C4-2B (cell line): ENCODE measurements at regions not wholly inside any gene's neighbourhood (a gene's known extent, or its start where the extent isn't known, plus 50 kb on each side); places are given as distances from the start of the nearest gene placed in this dataset.

ENCODE experiments used
- H3K27ac ChIP-seq: fragments of 450-650 bp; 2 replicates; pipeline ENCODE4 v1.5.1; 2017
- CTCF ChIP-seq: fragments of 450-650 bp; conservative IDR thresholded peaks from 2 replicates; pipeline ENCODE4 v1.5.1; 2017; ENCODE audit warnings: mild to moderate bottlenecking
- ZFX ChIP-seq: fragments of 450-650 bp; IDR thresholded peaks from 2 replicates; pipeline ENCODE4 v1.6.1; 2017

- H3K27ac ChIP-seq: no peak overlapping the region
- TF ChIP-seq CTCF (no peak), ZFX (no peak)
Measured at GRCh38 chr10:128499486-128499885, 373.3 kb upstream of the MKI67 start.

- TF ChIP-seq CTCF (no peak), ZFX (no peak)
- no peak overlapping the region for H3K27ac ChIP-seq
Measured at GRCh38 chr10:128499956-128500355, 373.7 kb upstream of the MKI67 start.

- TF ChIP-seq ZFX (no peak), CTCF (no peak)
- H3K27ac ChIP-seq: no peak overlapping the region
Measured at GRCh38 chr10:128500642-128501041, 374.4 kb upstream of the MKI67 start.

GRCh38 chr10:128505346-128505745 is 379.1 kb upstream of the MKI67 start:
- TF ChIP-seq ZFX: no peak
- TF ChIP-seq CTCF: no peak
- H3K27ac ChIP-seq: no peak overlapping the region

- no peak for TF ChIP-seq CTCF
- no peak for TF ChIP-seq ZFX
- no peak overlapping the region for H3K27ac ChIP-seq
Measured at GRCh38 chr10:128506423-128506822, 380.2 kb upstream of the MKI67 start.

GRCh38 chr10:128507066-128507465 is 380.8 kb upstream of the MKI67 start:
- H3K27ac ChIP-seq: no peak overlapping the region
- TF ChIP-seq ZFX (no peak), CTCF (no peak)

GRCh38 chr10:128511284-128511683 is 385.1 kb upstream of the MKI67 start:
- TF ChIP-seq CTCF (no peak), ZFX (no peak)
- H3K27ac ChIP-seq: no peak overlapping the region
